OCI-LY1 (cell line): ENCODE measurements at regions not wholly inside any gene's neighbourhood (a gene's known extent, or its start where the extent isn't known, plus 50 kb on each side); places are given as distances from the start of the nearest gene placed in this dataset.

Experiments used
- CTCF ChIP-seq: fragments of 200-600 bp; sonication (generic), shearing (Covaris generic); IDR thresholded peaks from 2 replicates; pipeline ENCODE4 v1.5.1; 2017; ENCODE audit warnings: mild to moderate bottlenecking, antibody characterized with exemption, low read length, moderate library complexity, mixed read lengths
- EZH2 ChIP-seq: fragments of 200-600 bp; sonication (generic), shearing (Covaris generic); IDR thresholded peaks from 2 replicates; pipeline ENCODE4 v1.8.0; 2017; ENCODE audit warnings: borderline replicate concordance, mixed run types, mild to moderate bottlenecking, antibody characterized with exemption, low read length, moderate library complexity, mixed read lengths

DNA sequence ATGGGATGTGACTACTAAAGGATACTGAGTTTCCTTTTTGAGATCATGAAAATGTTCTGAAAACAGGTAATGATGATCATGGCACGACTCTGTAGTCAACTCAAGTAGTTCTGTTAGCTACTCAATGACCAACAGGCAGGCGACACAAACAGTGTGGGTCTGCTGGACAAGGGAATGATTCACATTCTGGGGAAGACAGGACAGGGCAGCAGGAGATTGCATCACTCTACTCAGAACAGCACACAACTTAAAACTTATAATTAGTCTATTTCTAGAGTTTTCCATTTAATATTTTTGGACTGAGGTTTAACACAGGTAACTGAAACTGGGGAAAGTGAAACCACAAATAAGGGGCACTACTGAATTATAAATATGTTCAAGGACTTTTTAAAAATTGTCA is 365.2 kb downstream of the PRDM5 start:
- no peak for TF ChIP-seq CTCF
- no peak for TF ChIP-seq EZH2
